NT2/D1 (cell line): ENCODE measurements at regions not wholly inside any gene's neighbourhood (a gene's known extent, or its start where the extent isn't known, plus 50 kb on each side); places are given as distances from the start of the nearest gene placed in this dataset.

ENCODE experiments used
- SUZ12 ChIP-seq: IDR thresholded peaks from 2 replicates; pipeline ENCODE4 v1.6.1; 2011; ENCODE audit not compliant: insufficient read length, insufficient read depth; ENCODE audit errors: extremely low read depth
- YY1 ChIP-seq: IDR thresholded peaks from 2 replicates; pipeline ENCODE4 v1.6.1; 2011; ENCODE audit not compliant: insufficient read length, insufficient read depth
- ZNF274 ChIP-seq: IDR thresholded peaks from 2 replicates; pipeline ENCODE4 v1.6.1; 2011; ENCODE audit warnings: mild to moderate bottlenecking, low read depth, low read length

- no peak for TF ChIP-seq ZNF274
- no peak for TF ChIP-seq YY1
- TF ChIP-seq SUZ12: no peak
These were observed 63.9 kb upstream of the PDE10A start for GRCh38 chr6:165726965-165727381.
